Keratinocyte (primary cell): ENCODE measurements at regions not wholly inside any gene's neighbourhood (a gene's known extent, or its start where the extent isn't known, plus 50 kb on each side); places are given as distances from the start of the nearest gene placed in this dataset.

Experiments
- DNase-seq: peaks from one replicate; pipeline ENCODE4 v3.0.0-alpha.2; 2011; ENCODE audit warnings: low read depth, missing footprints, low spot score
- FAIRE-seq: peaks from 2 replicates; lab custom pipeline; 2011; peaks lifted over from hg19 to GRCh38; lab: Jason Lieb, UNC
- H2AFZ ChIP-seq: 2 replicates; pipeline ENCODE4 v1.6.0; 2012; ENCODE audit warnings: low read length, control low read depth, inconsistent platforms; ENCODE audit not compliant: control insufficient read depth
- H3K27ac ChIP-seq: 2 replicates; pipeline ENCODE4 v1.5.1; 2011; ENCODE audit warnings: low read length; ENCODE audit not compliant: control insufficient read depth, insufficient read depth
- H3K27me3 ChIP-seq: 3 replicates; pipeline ENCODE4 v1.6.0; 2011; ENCODE audit warnings: low read length; ENCODE audit not compliant: control insufficient read depth, insufficient read depth; ENCODE audit errors: extremely low read depth
- H3K36me3 ChIP-seq, 2 experiments: 2 replicates in 1 of 2; 3 replicates in 1 of 2; pipeline ENCODE4 v1.5.1; 2011; ENCODE audit warnings: low read length in 2 of 2, mild to moderate bottlenecking in 1 of 2; ENCODE audit not compliant: control insufficient read depth in 2 of 2, insufficient read depth in 2 of 2; ENCODE audit errors: extremely low read depth in 1 of 2
- H3K4me1 ChIP-seq: 3 replicates; pipeline ENCODE4 v1.5.1; 2011; ENCODE audit warnings: low read length; ENCODE audit not compliant: control insufficient read depth, insufficient read depth; ENCODE audit errors: extremely low read depth
- H3K4me2 ChIP-seq: 3 replicates; pipeline ENCODE4 v1.6.0; 2011; ENCODE audit warnings: low read depth, low read length; ENCODE audit not compliant: control insufficient read depth, insufficient read depth; ENCODE audit errors: extremely low read depth
- H3K4me3 ChIP-seq, 3 experiments: fragments of 200-600 bp in 1 of 3; sonication (generic) in 1 of 3; 2 replicates in 2 of 3; 3 replicates in 1 of 3; pipeline ENCODE4 v1.5.1; 2011 to 2016; ENCODE audit warnings: low read length in 3 of 3, mild to moderate bottlenecking in 3 of 3, control low read depth in 2 of 3, inconsistent platforms in 1 of 3, low read depth in 1 of 3, mixed read lengths in 1 of 3, mixed run types in 1 of 3, moderate library complexity in 1 of 3; ENCODE audit not compliant: control insufficient read depth in 2 of 3, insufficient read depth in 2 of 3; ENCODE audit errors: extremely low read depth in 1 of 3
- H3K79me2 ChIP-seq: 2 replicates; pipeline ENCODE4 v1.6.0; 2012; ENCODE audit warnings: low read length; ENCODE audit not compliant: control insufficient read depth, insufficient read depth
- H3K9ac ChIP-seq: 3 replicates; pipeline ENCODE4 v1.6.0; 2011; ENCODE audit warnings: low read length; ENCODE audit not compliant: control insufficient read depth, insufficient read depth; ENCODE audit errors: extremely low read depth
- H3K9me1 ChIP-seq: 3 replicates; pipeline ENCODE4 v1.6.0; 2011; ENCODE audit warnings: low read length; ENCODE audit not compliant: control insufficient read depth, insufficient read depth; ENCODE audit errors: extremely low read depth
- H3K9me3 ChIP-seq: 2 replicates; pipeline ENCODE4 v1.5.1; 2012; ENCODE audit warnings: low read depth, low read length; ENCODE audit not compliant: control insufficient read depth
- H4K20me1 ChIP-seq: 3 replicates; pipeline ENCODE4 v1.6.0; 2011; ENCODE audit warnings: low read length; ENCODE audit not compliant: control insufficient read depth, insufficient read depth; ENCODE audit errors: extremely low read depth
- CTCF ChIP-seq, 3 experiments: IDR thresholded peaks in 1 of 3; conservative IDR thresholded peaks in 1 of 3; optimal IDR thresholded peaks in 1 of 3; 2 replicates in 2 of 3; 3 replicates in 1 of 3; pipeline versions ENCODE3 to v1.5.1; 2011; ENCODE audit warnings: low read length in 3 of 3, mild to moderate bottlenecking in 3 of 3, moderate library complexity in 2 of 3, control low read depth in 1 of 3, inconsistent platforms in 1 of 3; ENCODE audit not compliant: insufficient read depth in 2 of 3; ENCODE audit errors: extremely low read depth in 1 of 3
- EZH2 ChIP-seq: IDR thresholded peaks from one replicate; pipeline ENCODE4 v1.6.1; 2012; ENCODE audit warnings: inconsistent platforms, mild to moderate bottlenecking, low read length, moderate library complexity
- dilution Hi-C: fragments of 300-500 bp; cut with MboI; formaldehyde crosslinking; loops from one replicate; pipeline ENCODE4 v1.7.0; 2020; ENCODE audit warnings: low sequenced_read_pairs; ENCODE audit not compliant: extremely low pct_ligation_motif_present

DNA sequence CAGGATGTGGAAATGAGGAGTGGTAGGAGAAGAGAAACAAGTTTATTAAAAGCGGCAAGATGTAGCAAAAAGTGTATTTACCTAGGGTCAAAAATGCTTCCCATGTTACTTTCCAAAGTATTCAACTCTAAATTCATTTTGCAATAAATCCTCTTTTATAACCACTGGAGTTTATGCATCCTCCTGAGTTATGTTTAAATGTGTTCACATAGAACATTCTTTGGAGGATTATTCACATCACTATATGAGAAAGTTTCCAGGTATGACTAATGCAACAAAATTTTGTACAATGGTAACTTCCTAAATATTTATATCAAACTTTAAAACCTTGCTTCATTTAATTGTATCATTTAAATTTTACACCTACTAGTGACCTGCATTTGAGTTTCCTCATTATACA, 870.6 kb upstream of the SLIT2 start:
- Histone ChIP-seq H3K9ac (no peak overlapping the region), H3K9me1 (no peaks in the 10 kb centered on the region), H3K36me3 (no peaks in the 10 kb centered on the region), H3K4me1 (peaks cover 9% of the 10 kb centered on the region), H3K27me3 (no peaks in the 10 kb centered on the region), H3K27ac (no peak overlapping the region), H4K20me1 (no peaks in the 10 kb centered on the region), H3K4me2 (peak overlapping the region; percentile 44), H3K4me3 (no peak overlapping the region), H3K79me2 (no peaks in the 10 kb centered on the region), H3K9me3 (no peaks in the 10 kb centered on the region), H2AFZ (no peak overlapping the region)
- no peak for DNase-seq
- no peak for TF ChIP-seq EZH2
- no peak for TF ChIP-seq CTCF (optimal IDR thresholded peaks at IDR 0.05 in 1 of 3, IDR thresholded peaks at IDR 0.05 in 1 of 3, conservative IDR thresholded peaks at IDR 0.05 in 1 of 3; ENCODE audit: extremely low read depth in 1 of 3, insufficient read depth in 2 of 3, low read length in 3 of 3)
- dilution Hi-C loops, result no loop called here
- FAIRE-seq, result peak; percentile 17

GRCh38 chr4:19380600-19380999, 871.1 kb upstream of the SLIT2 start:
- dilution Hi-C loops, result no loop called here
- Histone ChIP-seq H3K4me2 (peak overlapping the region; percentile 44), H3K9me3 (no peaks in the 10 kb centered on the region), H4K20me1 (no peaks in the 10 kb centered on the region), H2AFZ (no peak overlapping the region), H3K4me1 (peaks cover 9% of the 10 kb centered on the region), H3K9me1 (no peaks in the 10 kb centered on the region), H3K27me3 (no peaks in the 10 kb centered on the region), H3K4me3 (no peak overlapping the region), H3K27ac (no peak overlapping the region), H3K9ac (no peak overlapping the region), H3K79me2 (no peaks in the 10 kb centered on the region), H3K36me3 (no peaks in the 10 kb centered on the region)
- TF ChIP-seq EZH2 (no peak), CTCF (optimal IDR thresholded peaks at IDR 0.05 in 1 of 3, IDR thresholded peaks at IDR 0.05 in 1 of 3, conservative IDR thresholded peaks at IDR 0.05 in 1 of 3; ENCODE audit: extremely low read depth in 1 of 3, insufficient read depth in 2 of 3, low read length in 3 of 3) (no peak)
- FAIRE-seq (no peak), DNase-seq (no peak)
